Stimulated activated CD8-positive, alpha-beta memory T cell treated with anti-CD3 and anti-CD28 coated beads, Interleukin-12 subunit alpha, Interleukin-12 subunit beta, amount 100 ng/mL, for 4 hours (primary cell): ENCODE measurements at regions not wholly inside any gene's neighbourhood (a gene's known extent, or its start where the extent isn't known, plus 50 kb on each side); places are given as distances from the start of the nearest gene placed in this dataset.

ENCODE experiments used
- DNase-seq: peaks from one replicate; pipeline ENCODE4 v3.0.0-alpha.2; 2020; ENCODE audit warnings: low read depth

DNA sequence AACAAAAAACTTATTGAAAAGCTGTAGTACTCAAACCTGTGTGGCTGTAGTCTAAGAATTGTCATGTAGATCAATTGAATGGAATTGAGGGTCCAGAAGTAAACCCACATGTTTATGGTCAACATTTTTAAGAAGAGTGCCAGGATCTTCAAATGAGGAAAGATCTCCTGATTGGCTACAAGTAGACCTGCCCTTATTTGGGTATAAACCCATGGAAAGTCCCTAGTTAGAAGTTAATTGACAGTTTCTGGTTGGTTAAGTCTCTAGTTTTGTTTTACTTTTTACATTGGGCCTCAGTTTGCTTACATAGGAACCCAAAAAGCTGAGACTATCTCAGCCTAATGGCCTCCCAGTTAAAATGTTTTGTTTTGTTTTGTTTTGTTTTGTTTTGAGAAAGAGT is 91.9 kb upstream of the RESF1 start:
- no peak for DNase-seq

DNA sequence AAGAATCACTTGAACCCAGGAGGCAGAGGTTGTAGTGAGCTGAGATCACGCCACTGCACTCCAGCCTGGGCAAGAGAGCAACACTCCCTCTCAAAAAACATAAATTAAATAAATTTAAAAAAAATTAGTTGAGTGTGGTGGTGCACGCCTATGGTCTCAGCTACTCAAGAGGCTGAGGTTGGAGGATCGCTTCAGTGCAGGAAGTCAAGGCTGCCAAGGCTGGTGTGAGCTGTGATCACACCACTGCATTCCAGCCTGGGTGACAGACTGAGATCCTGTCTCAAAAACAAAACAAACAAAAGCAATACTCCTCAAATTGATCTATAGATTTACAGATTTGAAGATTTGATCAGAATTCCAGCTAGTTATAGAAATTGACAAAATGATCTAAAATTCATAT is 92.7 kb upstream of the RESF1 start:
- DNase-seq: no peak

- DNase-seq: no peak
Measured at GRCh38 chr12:31865023-31865422, 94.2 kb upstream of the RESF1 start.

GRCh38 chr12:31861360-31861759 is 97.9 kb upstream of the RESF1 start:
- DNase-seq: no peak

DNA sequence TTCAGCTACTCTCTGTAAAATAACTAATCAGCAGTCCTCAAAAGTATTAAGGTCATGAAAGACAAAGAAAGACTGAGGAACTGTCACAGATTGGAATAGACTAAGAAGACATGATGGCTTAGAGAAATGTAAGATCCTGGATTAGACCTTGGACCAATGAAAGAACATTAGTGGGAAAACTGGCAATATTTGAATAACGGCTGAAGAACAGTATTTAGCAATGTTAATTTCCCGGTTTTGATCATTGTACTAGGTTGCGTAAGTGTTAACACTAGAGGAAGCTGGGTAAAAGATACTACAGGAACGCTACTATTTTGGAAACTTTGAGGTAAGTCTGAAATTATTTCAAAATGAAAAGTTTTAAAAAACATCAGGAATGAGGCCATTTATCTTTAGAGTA is 98.8 kb upstream of the RESF1 start:
- no peak for DNase-seq

- no peak for DNase-seq
Measured at GRCh38 chr12:31859232-31859977, 99.8 kb upstream of the RESF1 start.

- DNase-seq: no peak
Measured at GRCh38 chr12:31855427-31855826, 103.8 kb upstream of the RESF1 start.

- DNase-seq: no peak
Measured at GRCh38 chr12:31853977-31854376, 105.2 kb upstream of the RESF1 start.

GRCh38 chr12:31853520-31853919 is 105.7 kb upstream of the RESF1 start:
- no peak for DNase-seq

DNA sequence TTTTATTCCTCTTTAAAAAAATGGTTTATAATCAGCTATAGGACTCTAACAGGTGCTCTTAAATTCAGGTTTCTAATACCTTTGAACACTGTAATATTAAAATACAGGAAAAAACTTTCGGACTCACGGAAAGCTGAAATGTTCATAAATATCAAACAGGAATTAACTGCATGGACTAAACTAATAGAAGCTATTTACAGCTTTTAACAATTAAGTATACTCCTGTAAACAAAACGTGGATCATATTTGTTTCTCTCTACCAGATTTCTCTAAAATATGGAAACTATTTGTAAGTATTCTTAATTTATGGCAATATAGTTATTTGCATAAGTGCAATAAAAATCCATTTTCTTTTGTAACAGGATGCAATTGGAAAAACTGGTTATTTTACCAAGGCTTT is 108.9 kb upstream of the RESF1 start:
- DNase-seq: no peak

DNA sequence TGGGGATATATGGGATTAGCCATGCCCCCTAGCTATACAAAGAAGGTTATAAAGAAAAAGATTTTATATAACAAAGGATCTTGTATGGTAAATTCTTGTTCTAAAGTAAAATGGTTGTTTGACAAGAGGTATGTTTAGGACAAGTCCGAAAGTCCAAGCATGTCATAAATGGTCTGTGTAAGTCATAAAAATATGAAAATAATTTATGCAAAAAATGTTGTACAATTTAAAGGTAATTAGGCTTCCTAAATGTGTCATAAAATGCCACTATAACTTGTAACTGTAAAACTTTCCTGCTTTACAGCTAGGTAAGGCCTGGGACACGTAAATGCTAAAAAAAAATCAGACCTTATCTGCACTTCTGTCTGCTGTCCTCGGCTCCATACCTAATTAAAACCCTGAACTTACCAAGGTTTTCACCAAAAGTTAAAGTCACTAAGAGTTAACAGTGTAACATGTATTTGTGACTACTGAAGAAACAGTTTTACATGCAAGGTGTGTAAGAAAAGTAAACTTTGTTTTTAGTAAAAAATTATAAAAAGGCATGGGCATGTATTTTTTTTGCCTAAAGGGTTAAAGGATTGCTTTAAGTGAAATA is 110.0 kb upstream of the RESF1 start:
- no peak for DNase-seq

- no peak for DNase-seq
Measured at GRCh38 chr12:31846405-31846804, 112.8 kb upstream of the RESF1 start.

GRCh38 chr12:31845613-31846322 is 113.4 kb upstream of the RESF1 start:
- DNase-seq: no peak

- no peak for DNase-seq
Measured at GRCh38 chr12:31843398-31844095, 114.7 kb upstream of the AMN1 start.

- no peak for DNase-seq
Measured at GRCh38 chr12:31837913-31838312, 109.1 kb upstream of the AMN1 start.

GRCh38 chr12:31835276-31835882 is 106.6 kb upstream of the AMN1 start:
- DNase-seq: no peak

GRCh38 chr12:31834150-31834549 is 105.3 kb upstream of the AMN1 start:
- no peak for DNase-seq

- DNase-seq: no peak
Measured at GRCh38 chr12:31832740-31833729, 104.2 kb upstream of the AMN1 start.

GRCh38 chr12:31828071-31828470 is 99.2 kb upstream of the AMN1 start:
- DNase-seq: no peak

GRCh38 chr12:31822761-31823160 is 93.9 kb upstream of the AMN1 start:
- DNase-seq: no peak

DNA sequence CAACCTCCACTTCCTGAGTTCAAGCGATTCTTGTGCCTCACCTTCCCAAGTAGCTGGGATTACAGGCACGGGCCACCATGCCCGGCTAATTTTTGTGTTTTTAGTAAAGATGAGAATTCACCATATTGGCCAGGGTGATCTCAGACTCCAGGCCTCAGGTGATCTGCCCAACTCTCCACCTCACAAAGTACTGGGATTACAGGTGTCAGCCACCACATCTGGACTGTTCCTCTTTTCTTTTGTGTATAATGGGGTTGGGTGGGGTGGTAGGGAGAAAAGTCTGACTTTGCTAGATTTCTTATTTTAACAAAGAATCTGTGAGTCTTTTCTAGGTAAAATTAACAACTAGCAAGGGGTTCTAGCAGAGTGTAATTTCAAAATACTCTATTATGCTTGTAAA is 92.7 kb upstream of the AMN1 start:
- no peak for DNase-seq
